ENCODE measurements at regions not wholly inside any gene's neighbourhood (a gene's known extent, or its start where the extent isn't known, plus 50 kb on each side); places are given as distances from the start of the nearest gene placed in this dataset.

- no peak for DNase-seq
These were observed 80.3 kb upstream of the UQCRFS1 start for GRCh38 chr19:29293292-29293691.

GRCh38 chr19:29293736-29294342 lies 80.9 kb upstream of the UQCRFS1 start:
- no peak for DNase-seq

- DNase-seq, result no peak
These were observed 81.4 kb upstream of the UQCRFS1 start for GRCh38 chr19:29294343-29294811.

GRCh38 chr19:29295285-29295684 lies 82.3 kb upstream of the UQCRFS1 start:
- DNase-seq, result no peak

- no peak for DNase-seq
These were observed 84.4 kb upstream of the UQCRFS1 start for GRCh38 chr19:29297381-29297780.

- DNase-seq, result no peak
These were observed 86.7 kb upstream of the UQCRFS1 start for GRCh38 chr19:29299416-29300380.

- DNase-seq, result no peak
These were observed 89.3 kb upstream of the UQCRFS1 start for GRCh38 chr19:29302002-29302928.

GRCh38 chr19:29303069-29303718 lies 90.2 kb upstream of the UQCRFS1 start:
- no peak for DNase-seq

GRCh38 chr19:29303719-29304090 lies 90.8 kb upstream of the UQCRFS1 start:
- DNase-seq, result no peak

- no peak for DNase-seq
These were observed 92.3 kb upstream of the UQCRFS1 start for GRCh38 chr19:29305268-29305667.

GRCh38 chr19:29308977-29309590 lies 96.1 kb upstream of the UQCRFS1 start:
- DNase-seq, result peak; percentile 96

GRCh38 chr19:29309637-29310036 lies 96.7 kb upstream of the UQCRFS1 start:
- no peak for DNase-seq

- peak; percentile 97 for DNase-seq
These were observed 98.3 kb upstream of the UQCRFS1 start for GRCh38 chr19:29311191-29311790.

GRCh38 chr19:29315556-29316190 lies 102.7 kb upstream of the UQCRFS1 start:
- DNase-seq, result no peak

- no peak for DNase-seq
These were observed 105.6 kb upstream of the UQCRFS1 start for GRCh38 chr19:29318581-29318980.

GRCh38 chr19:29320086-29320485 lies 107.1 kb upstream of the UQCRFS1 start:
- DNase-seq, result no peak

GRCh38 chr19:29320618-29321017 lies 107.7 kb upstream of the UQCRFS1 start:
- no peak for DNase-seq

GRCh38 chr19:29321116-29321515 lies 108.2 kb upstream of the UQCRFS1 start:
- DNase-seq, result no peak

GRCh38 chr19:29323021-29323430 lies 110.1 kb upstream of the UQCRFS1 start:
- DNase-seq, result no peak

GRCh38 chr19:29323440-29324290 lies 110.7 kb upstream of the UQCRFS1 start:
- DNase-seq, result no peak

Measured in NCI-H187 treated with DMSO at 0.1 percent for 48 hours (cell line).